Vagina (tissue), 2 donors: ENCODE measurements at regions not wholly inside any gene's neighbourhood (a gene's known extent, or its start where the extent isn't known, plus 50 kb on each side); places are given as distances from the start of the nearest gene placed in this dataset.

Experiments used
- CTCF ChIP-seq, 3 experiments: fragments of 450-650 bp in 2 of 3; fragments of 200-600 bp in 1 of 3; sonication (generic) in 1 of 3; IDR thresholded peaks; one replicate each; pipeline ENCODE4 v1.5.1; 2017 to 2019; ENCODE audit warnings: antibody characterized with exemption in 3 of 3, mild to moderate bottlenecking in 2 of 3, moderate library complexity in 2 of 3
- POLR2A ChIP-seq, 2 donors: fragments of 450-650 bp; IDR thresholded peaks; one replicate each; pipeline ENCODE4 v1.6.1; 2017; ENCODE audit warnings: antibody characterized with exemption in 2 of 2, mild to moderate bottlenecking in 2 of 2, moderate library complexity in 2 of 2
- POLR2AphosphoS5 ChIP-seq, 2 donors: sonication (generic); formaldehyde crosslinking; IDR thresholded peaks; one replicate each; pipeline ENCODE4 v1.9.0; 2017; ENCODE audit warnings: antibody characterized with exemption in 2 of 2, mild to moderate bottlenecking in 2 of 2, low read depth in 1 of 2; ENCODE audit not compliant: insufficient read depth in 1 of 2

- TF ChIP-seq CTCF (IDR thresholded peaks at IDR 0.05) (no peak), POLR2A (IDR thresholded peaks at IDR 0.05) (no peak), POLR2AphosphoS5 (IDR thresholded peaks at IDR 0.05; ENCODE audit: insufficient read depth in 1 of 2, low read depth in 1 of 2) (no peak)
Measured at GRCh38 chr1:121595089-121595488, 410.3 kb downstream of the SRGAP2C start.
